GM23248 (cell line): ENCODE measurements at regions not wholly inside any gene's neighbourhood (a gene's known extent, or its start where the extent isn't known, plus 50 kb on each side); places are given as distances from the start of the nearest gene placed in this dataset.

Experiments used
- DNase-seq: peaks from one replicate; pipeline ENCODE4 v3.0.0-alpha.2; 2015
- H2AFZ ChIP-seq: fragments of 200-600 bp; sonication (generic); 2 replicates; pipeline ENCODE4 v1.6.1; 2016; ENCODE audit warnings: antibody characterized with exemption
- H3F3A ChIP-seq: fragments of 200-600 bp; sonication (generic); 2 replicates; pipeline ENCODE4 v1.6.1; 2016; ENCODE audit warnings: mild to moderate bottlenecking, antibody characterized with exemption, mixed run types; ENCODE audit not compliant: insufficient read depth
- H3K27ac ChIP-seq: fragments of 200-600 bp; sonication (generic); 2 replicates; pipeline ENCODE4 v1.5.1; 2016; ENCODE audit warnings: mild to moderate bottlenecking
- H3K27me3 ChIP-seq: fragments of 200-600 bp; sonication (generic); replicated peaks from 2 replicates; pipeline ENCODE4 v1.6.1; 2016; ENCODE audit warnings: mild to moderate bottlenecking; ENCODE audit not compliant: insufficient read depth
- H3K36me3 ChIP-seq: fragments of 200-600 bp; sonication (generic); 2 replicates; pipeline ENCODE4 v1.6.1; 2016; ENCODE audit warnings: low read depth, mild to moderate bottlenecking
- H3K4me1 ChIP-seq: fragments of 200-600 bp; sonication (generic); 2 replicates; pipeline ENCODE4 v1.6.1; 2016; ENCODE audit warnings: mild to moderate bottlenecking; ENCODE audit not compliant: insufficient read depth
- H3K4me2 ChIP-seq: fragments of 200-600 bp; sonication (generic); one replicate; pipeline ENCODE4 v1.6.1; 2016; ENCODE audit warnings: mild to moderate bottlenecking; ENCODE audit not compliant: unreplicated experiment
- H3K4me3 ChIP-seq: fragments of 200-600 bp; sonication (generic); 2 replicates; pipeline ENCODE4 v1.5.1; 2016; ENCODE audit warnings: mild to moderate bottlenecking
- H3K79me2 ChIP-seq: fragments of 200-600 bp; sonication (generic); 2 replicates; pipeline ENCODE4 v1.6.1; 2016; ENCODE audit warnings: mild to moderate bottlenecking; ENCODE audit not compliant: insufficient read depth
- H3K9ac ChIP-seq: fragments of 200-600 bp; sonication (generic); 2 replicates; pipeline ENCODE4 v1.6.1; 2016; ENCODE audit warnings: mild to moderate bottlenecking
- H3K9me2 ChIP-seq: fragments of 200-600 bp; sonication (generic); 2 replicates; pipeline ENCODE4 v1.6.1; 2016; ENCODE audit warnings: mixed run types, mild to moderate bottlenecking, moderate library complexity; ENCODE audit not compliant: insufficient read depth
- H3K9me3 ChIP-seq: fragments of 200-600 bp; sonication (generic); one replicate; pipeline ENCODE4 v1.6.1; 2017; ENCODE audit warnings: low read depth
- H4K20me1 ChIP-seq: fragments of 200-600 bp; sonication (generic); 2 replicates; pipeline ENCODE4 v1.6.0; 2016; ENCODE audit not compliant: insufficient read depth
- EZH2 ChIP-seq: fragments of 200-600 bp; sonication (generic); IDR thresholded peaks from 2 replicates; pipeline ENCODE4 v1.6.1; 2018; ENCODE audit warnings: antibody characterized with exemption, mild to moderate bottlenecking; ENCODE audit not compliant: insufficient read depth, poor library complexity, severe bottlenecking
- EZH2phosphoT487 ChIP-seq: fragments of 200-600 bp; sonication (generic); IDR thresholded peaks from 2 replicates; pipeline ENCODE4 v1.6.1; 2018; ENCODE audit warnings: antibody characterized with exemption, moderate library complexity, mild to moderate bottlenecking, low read depth; ENCODE audit not compliant: insufficient read depth
- WGBS, 2 experiments: methylation state at CpG; one replicate each; pipeline ENCODE4 v1.1.6; 2015 to 2017; ENCODE audit warnings: low lambda C conversion rate in 2 of 2, low coverage in 1 of 2; ENCODE audit errors: missing lambda C conversion rate in 2 of 2; 5-methylcytosine and 5-hydroxymethylcytosine counted together
- in situ Hi-C: fragments of 300-500 bp; cut with MboI; formaldehyde crosslinking; loops from 2 replicates; pipeline ENCODE4 v1.15.0; 2020

- in situ Hi-C loops, result no loop called here
- no peaks in the 10 kb centered on the region for H3K9me2 ChIP-seq
- no peak overlapping the region for H3K4me2 ChIP-seq
- no peak overlapping the region for H3K9ac ChIP-seq
- H2AFZ ChIP-seq, result no peak overlapping the region
- WGBS, 2 experiments, result 48 to 52% methylated on average over 10 to 11 of the region's 11 CpGs
- H3F3A ChIP-seq, result no peaks in the 10 kb centered on the region
- H3K27me3 ChIP-seq, result peaks cover 17% of the 10 kb centered on the region
- H3K4me3 ChIP-seq, result no peak overlapping the region
- no peaks in the 10 kb centered on the region for H3K4me1 ChIP-seq
- DNase-seq, result no peak
- no peak for TF ChIP-seq EZH2
- TF ChIP-seq EZH2phosphoT487, result no peak
- no peaks in the 10 kb centered on the region for H3K9me3 ChIP-seq
- no peaks in the 10 kb centered on the region for H3K79me2 ChIP-seq
- no peaks in the 10 kb centered on the region for H3K36me3 ChIP-seq
- no peaks in the 10 kb centered on the region for H4K20me1 ChIP-seq
- no peak overlapping the region for H3K27ac ChIP-seq
Measured at GRCh38 chr1:25047506-25048240, 117.6 kb upstream of the RUNX3 start.

- no peak for DNase-seq
- H3K9ac ChIP-seq, result no peak overlapping the region
- WGBS, 2 experiments, result 46 to 52% methylated on average over 8 of the region's 8 CpGs
- peaks cover 21% of the 10 kb centered on the region for H3K27me3 ChIP-seq
- H3K79me2 ChIP-seq, result no peaks in the 10 kb centered on the region
- H3K9me2 ChIP-seq, result no peaks in the 10 kb centered on the region
- H3K4me1 ChIP-seq, result no peaks in the 10 kb centered on the region
- H2AFZ ChIP-seq, result no peak overlapping the region
- no peak overlapping the region for H3K4me3 ChIP-seq
- no peaks in the 10 kb centered on the region for H4K20me1 ChIP-seq
- no peak overlapping the region for H3K27ac ChIP-seq
- H3K9me3 ChIP-seq, result no peaks in the 10 kb centered on the region
- H3F3A ChIP-seq, result no peaks in the 10 kb centered on the region
- TF ChIP-seq EZH2phosphoT487 (no peak), EZH2 (no peak)
- no peak overlapping the region for H3K4me2 ChIP-seq
- no peaks in the 10 kb centered on the region for H3K36me3 ChIP-seq
- in situ Hi-C loops, result no loop called here
Measured at GRCh38 chr1:25046194-25046532, 116.1 kb upstream of the RUNX3 start.

- no peaks in the 10 kb centered on the region for H3F3A ChIP-seq
- in situ Hi-C loops, result no loop called here
- no peaks in the 10 kb centered on the region for H3K79me2 ChIP-seq
- no peak overlapping the region for H3K4me3 ChIP-seq
- H3K9ac ChIP-seq, result no peak overlapping the region
- no peak overlapping the region for H3K4me2 ChIP-seq
- H3K9me2 ChIP-seq, result no peaks in the 10 kb centered on the region
- H3K27ac ChIP-seq, result no peak overlapping the region
- no peaks in the 10 kb centered on the region for H4K20me1 ChIP-seq
- no peak overlapping the region for H2AFZ ChIP-seq
- 52 to 56% methylated on average over 8 to 9 of the region's 10 CpGs for WGBS, 2 experiments
- no peak for TF ChIP-seq EZH2phosphoT487
- TF ChIP-seq EZH2, result no peak
- peaks cover 26% of the 10 kb centered on the region for H3K27me3 ChIP-seq
- DNase-seq, result no peak
- no peaks in the 10 kb centered on the region for H3K36me3 ChIP-seq
- H3K9me3 ChIP-seq, result no peaks in the 10 kb centered on the region
- H3K4me1 ChIP-seq, result no peaks in the 10 kb centered on the region
Measured at GRCh38 chr1:25045480-25046193, 115.6 kb upstream of the RUNX3 start.

- Histone ChIP-seq H4K20me1 (no peaks in the 10 kb centered on the region), H3K4me2 (no peak overlapping the region), H3K27me3 (peaks cover 39% of the 10 kb centered on the region), H3K36me3 (no peaks in the 10 kb centered on the region), H3K9me2 (no peaks in the 10 kb centered on the region), H3K4me1 (no peaks in the 10 kb centered on the region), H2AFZ (no peak overlapping the region), H3K4me3 (no peak overlapping the region), H3K9ac (no peak overlapping the region), H3K27ac (no peak overlapping the region), H3K9me3 (no peaks in the 10 kb centered on the region), H3F3A (no peaks in the 10 kb centered on the region), H3K79me2 (no peaks in the 10 kb centered on the region)
- DNase-seq, result no peak
- TF ChIP-seq EZH2phosphoT487, result no peak
- TF ChIP-seq EZH2, result no peak
- in situ Hi-C loops, result no loop called here
- 32 to 49% methylated on average over 7 to 8 of the region's 8 CpGs for WGBS, 2 experiments
Measured at GRCh38 chr1:25043228-25043580, 113.1 kb upstream of the RUNX3 start.
